Putamen (tissue), 1 donor: ENCODE measurements at regions not wholly inside any gene's neighbourhood (a gene's known extent, or its start where the extent isn't known, plus 50 kb on each side); places are given as distances from the start of the nearest gene placed in this dataset.

ENCODE experiments used
- DNase-seq: peaks from one replicate; pipeline ENCODE4 v3.0.0-alpha.2; 2016; ENCODE audit warnings: low spot score

DNA sequence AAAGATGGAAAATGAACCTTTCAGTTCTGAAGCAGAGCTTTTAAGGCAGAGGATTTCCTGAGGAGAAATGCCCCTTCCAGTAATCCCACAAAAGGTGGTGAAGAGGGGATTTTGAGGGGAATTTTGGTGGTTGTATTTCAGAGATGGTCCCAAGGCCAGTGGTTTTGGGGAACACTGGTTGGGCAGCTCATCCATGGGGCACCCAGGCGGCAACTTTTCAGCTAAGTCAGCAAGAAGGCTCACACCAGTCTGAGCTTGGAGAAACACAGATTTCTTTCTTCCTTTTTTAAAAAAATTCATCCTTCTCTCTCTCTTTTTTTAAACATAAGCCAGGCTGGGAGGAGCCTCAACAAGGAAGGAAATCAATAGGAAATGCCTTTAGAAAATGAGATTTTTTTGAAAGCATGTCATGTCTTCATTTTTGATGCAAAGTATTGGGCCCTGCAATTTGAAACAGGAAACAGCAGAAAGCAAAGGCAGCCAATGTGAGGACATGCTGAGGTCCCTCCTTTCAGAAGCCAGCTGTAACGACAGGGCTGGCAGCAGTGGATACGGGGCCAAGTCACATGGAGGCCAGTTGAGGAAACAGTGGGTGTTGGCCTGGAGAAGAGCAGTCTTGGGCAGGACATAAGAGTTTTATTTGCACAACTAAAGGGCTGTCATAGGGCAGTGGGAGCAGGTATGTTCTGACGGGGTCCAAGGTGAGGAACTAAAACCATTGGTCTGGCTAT is 155.3 kb upstream of the KLF4 start:
- no peak for DNase-seq

DNA sequence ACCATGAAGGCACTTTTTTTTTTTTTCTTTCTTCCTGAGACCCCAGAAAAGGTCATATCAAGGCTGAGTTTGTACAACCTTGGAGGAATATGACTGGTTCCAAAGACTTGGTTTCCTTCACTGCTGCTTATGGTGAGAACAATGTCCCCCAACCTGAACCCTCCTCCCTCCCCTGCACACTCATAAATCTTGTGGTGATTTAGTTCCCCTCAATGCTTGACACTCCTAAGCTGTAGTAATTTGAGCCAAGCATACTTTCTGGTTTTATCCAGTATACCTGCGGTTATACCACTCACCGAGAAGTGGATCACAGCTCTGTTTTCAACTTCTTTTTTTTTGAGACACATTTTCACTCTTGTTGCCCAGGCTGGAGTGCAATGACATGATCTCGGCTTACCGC is 149.9 kb upstream of the KLF4 start:
- no peak for DNase-seq

DNA sequence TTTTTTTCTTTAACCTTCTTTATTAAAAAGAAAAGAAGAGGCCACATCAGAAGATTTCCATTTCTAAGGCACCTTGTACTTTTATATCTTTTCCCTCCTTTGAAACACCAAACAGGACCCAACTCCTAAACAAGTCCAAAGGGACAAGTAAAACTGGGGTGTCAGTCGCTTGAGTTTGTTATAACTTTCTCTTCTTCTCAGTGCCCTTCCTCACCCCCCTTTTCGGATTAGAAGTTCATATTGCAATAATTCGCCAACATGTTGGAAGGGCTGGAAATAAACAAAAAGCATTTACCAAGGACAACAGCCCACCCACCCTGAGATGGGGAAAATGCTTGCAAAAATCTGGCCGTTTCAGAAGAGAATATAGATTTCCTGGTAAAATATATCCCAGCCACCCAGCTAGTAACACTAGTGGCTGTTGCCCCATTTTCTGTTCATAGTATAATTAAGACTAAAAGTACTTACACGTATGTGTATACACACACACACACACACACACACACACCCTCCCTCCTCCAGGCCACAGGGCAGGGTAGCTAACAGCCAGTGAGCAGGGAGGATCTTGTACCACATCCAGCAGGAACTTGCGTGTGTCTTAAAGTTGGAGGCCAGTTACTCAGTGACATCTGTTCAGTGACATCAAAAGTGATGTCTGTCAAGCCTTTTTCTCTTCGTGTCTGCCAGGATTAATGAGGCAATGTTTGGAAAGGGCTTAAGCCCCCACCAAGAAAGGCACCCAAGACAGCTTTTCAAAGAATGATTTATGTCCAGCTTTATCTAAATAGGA is 149.1 kb upstream of the KLF4 start:
- no peak for DNase-seq

DNA sequence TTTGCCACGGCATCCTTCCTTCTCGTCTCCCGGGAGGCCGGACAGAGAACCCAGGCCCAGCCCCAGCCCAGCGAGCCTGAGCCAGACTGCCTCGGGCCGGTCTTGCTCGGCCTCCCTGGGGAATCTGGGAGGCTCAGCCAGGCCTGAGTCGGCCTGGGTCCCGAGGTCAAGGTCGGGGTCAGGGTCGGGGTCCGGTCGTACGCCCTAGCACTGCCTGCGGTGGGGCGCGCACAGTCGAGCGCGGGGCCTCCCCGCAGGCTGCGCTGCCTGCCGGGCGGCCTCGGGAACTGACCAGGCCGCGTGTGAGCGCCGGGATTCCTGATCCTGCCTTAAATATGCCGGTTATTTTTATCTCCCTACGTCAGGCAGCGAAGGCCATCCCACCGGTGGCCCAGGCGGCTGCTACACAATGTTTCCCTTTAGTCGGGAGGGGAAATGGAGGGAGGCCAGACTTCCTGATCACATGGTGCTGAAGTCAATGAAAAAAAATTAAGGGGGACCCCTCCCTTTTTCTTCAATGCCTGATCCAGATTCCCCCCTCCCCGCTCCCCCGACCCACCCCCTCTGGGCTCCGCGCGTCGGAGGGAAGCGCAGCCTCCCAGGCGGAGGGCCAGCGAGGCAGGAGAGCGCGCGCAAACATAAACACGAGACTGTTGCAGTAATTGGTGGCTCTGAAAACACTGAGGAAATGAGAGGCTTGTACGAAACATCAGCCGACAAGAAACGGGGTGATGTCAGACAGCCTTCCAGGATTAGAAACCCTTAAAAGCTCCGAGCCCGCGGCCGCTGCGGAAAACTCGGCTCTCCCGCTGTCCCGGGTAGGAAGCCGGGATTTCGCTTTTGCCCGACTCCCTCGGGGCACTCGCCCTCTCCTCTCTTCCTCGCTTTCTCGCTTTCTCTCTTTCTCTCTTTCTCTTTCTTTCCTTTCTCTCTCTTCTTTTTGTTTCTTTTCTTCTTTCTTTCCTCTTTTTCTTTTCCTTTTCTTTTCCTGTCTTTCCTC is 148.2 kb upstream of the KLF4 start:
- DNase-seq, result peak; percentile 89

DNA sequence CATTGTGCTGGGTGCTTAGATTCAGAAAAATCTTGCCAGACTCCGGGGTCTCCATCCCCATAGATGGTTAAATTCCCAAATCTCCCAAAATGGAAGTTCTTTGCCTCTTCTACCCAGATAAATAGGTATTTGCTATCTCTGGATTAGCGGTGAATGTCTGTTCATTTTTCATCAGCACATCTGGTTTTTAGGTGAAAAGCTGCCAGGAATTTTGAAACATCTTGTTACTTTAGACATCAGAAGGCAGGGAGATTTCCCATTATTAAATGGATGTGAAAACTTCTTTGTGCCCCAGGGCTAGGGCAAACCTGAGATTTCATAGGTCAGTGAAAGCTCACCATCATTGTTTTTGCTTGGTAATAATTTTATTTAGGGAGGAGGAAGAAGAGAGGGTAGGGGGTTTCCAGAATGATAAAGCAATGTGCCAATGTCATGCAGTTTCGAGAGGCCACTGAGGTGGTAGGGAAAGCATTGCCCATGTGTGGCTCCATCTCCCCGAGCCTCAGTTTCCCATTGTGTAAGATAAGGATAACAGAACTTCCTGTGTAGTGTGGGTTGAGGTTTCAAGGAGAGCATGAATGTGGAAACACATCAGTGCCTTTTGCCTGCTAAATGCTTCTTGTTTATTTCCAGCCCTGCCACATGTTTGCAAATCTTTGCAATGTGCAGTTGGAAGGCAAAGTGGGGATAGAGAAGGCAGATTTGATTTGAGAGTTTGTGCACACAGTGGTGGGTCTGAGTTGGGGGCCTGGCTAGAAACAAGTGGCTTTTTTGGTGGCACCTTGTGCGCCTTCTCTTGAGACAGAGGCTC is 147.2 kb upstream of the KLF4 start:
- DNase-seq, result peak; percentile 29

DNA sequence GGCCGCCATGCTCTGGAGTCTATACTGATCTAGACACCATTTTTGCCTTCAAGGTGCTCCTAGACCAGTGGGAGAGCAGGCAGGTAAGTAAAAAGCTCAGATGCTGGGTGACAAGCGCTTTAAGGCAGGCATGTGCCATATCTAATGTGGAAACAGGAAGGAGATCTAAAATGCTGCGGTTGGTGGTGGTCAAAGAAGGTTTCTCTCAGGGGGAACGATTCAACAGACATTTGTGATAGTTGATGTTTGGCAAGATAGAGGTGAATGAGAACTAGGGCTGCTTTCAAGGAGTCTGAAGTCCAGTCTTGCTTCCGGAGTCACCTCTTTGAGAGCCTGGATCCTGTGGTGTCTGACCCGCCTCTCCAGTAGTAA is 146.2 kb upstream of the KLF4 start:
- no peak for DNase-seq

DNA sequence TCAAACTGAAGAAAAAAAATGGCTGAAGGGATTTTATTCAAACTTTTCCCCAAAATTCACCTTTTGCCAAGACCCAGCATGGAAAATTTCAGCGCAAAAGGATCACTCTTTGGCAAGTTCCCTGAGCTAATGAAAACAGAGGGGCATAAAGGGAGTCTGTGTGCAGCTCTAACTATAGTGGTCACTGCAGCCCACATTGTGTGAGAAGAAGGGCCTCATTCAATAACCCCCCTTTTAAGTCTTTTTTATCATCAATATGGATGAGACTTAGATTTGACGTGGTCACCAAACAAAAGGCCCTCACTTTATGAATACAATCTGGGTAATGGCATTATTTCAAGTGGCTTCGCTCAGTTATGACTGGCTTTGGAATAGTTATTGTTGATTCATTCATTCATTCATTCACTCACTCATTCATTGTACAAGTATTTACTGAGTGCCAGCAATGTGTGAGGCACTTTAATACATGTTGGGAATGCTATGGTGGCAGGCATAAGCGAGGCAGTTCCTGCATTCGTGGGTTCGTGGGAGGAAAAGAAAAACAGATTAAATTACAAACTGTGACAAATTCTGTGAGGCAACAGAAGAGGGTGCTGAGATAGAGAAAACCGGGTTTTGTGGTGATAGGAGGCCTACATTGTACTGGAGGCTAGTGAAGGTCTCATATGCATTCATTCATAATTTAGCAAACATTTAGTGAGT is 145.7 kb upstream of the KLF4 start:
- DNase-seq, result peak; percentile 74

DNA sequence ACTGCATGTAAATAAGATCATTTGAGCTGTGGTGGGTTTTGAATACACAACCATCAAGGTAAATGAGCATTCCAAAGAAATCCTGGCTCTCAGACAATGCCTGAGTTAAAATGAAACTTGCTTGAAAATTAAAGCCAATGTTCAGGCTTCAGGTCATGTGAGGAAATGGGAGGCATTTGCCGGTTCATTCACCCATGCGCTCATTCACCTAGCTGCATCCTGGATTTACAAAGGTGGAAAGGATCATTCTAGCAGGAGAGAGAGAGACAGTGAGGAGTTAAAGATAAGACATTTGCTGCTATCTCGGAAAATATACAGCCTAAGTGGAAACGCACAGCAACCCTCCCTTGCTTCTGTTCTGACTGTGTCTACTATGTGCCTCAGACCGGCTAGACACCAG is 143.8 kb upstream of the KLF4 start:
- no peak for DNase-seq

DNA sequence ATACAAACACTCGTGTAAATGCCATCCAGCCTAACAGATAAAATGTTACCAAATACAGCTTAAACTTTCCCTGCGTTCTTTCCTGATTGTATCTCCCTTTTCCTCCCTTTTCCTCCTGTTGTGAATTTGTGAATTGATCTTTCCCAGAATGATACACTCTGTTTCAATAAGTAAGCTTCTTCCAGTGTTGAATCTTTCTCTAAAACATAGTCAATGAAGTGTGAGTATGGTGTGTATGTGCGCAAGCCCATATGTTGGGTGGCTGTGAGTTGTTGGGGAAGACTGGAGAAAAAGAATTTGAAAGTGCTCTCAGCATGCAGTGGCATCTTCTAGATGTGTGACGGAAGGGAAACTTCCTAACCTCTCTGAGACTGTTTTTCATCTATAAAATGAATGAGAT is 143.1 kb upstream of the KLF4 start:
- no peak for DNase-seq

DNA sequence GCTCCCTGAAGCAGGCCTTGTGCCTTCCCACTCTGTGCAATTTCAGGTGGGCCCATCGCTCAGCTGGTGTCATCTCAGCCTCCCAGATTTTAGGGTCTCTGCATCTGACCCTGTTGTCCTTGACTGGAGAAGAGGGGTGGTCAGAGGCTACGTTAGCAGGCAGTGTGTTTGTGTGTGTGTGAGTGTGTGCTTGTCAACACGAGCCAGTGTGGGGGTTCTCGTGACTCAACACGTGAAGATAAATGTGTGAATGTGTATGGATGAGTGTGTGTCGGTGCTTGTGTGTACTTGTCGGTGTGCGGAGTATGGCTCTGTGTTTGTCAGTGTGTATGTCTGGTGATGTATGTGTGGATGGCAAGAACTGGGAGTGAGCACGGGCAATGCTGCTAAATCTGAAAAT is 142.6 kb upstream of the KLF4 start:
- no peak for DNase-seq

DNA sequence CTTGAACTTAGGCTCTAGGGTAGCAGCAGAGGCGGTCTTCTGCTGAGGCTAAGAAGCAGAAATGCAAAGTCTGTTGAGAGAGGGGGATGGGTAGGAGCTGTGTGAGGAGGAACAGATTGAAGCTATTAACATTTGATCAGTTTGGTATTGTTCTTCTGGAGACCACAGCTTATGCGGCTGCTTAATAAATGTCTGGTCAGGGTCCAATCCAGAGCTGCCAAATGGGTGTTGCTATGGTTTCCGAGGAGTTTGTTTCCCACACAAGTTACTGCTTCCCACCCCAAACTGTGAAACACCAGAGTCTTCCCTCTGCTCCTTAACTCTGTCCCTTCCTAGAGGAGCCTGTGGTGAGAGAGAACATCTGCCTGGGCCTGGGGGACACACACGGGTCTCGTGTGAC is 142.2 kb upstream of the KLF4 start:
- DNase-seq, result no peak

DNA sequence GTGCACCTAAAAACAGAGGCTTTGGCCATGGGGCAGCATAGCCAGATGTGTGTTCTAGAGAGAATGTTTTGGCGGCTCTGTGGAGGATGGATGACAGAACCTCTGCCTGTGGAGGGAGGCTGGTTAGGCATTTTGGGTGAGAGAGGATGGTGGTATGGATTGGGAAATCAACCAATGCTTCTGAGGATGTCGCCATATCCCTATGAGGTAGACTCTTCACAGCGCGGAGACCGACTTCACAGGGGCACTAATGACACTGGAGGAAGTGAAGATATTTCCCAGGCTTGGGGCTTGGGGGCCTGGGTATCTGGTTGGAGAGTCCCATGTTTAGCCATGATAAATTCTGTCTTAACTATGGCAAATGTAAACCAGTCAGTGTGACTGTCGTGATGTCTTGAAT is 140.6 kb upstream of the KLF4 start:
- no peak for DNase-seq

DNA sequence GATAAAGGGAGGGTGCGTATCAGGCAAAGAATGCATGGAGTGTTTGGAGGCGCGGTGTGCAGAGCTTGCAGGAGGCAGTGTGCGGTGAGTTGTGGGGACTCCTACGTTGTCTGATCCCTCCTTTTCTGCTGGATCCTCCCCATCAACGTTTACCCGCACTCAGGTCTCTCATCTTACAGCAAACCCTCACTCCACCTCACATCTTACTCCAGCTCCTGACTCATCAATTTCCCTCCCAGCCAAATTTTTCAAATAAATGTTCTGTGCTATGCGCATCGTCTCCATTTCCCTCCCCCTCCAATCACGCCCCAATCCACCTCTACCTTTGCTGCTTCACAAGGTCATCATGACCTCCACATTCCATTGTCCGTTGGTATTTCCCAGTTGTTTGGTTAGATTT is 138.9 kb upstream of the KLF4 start:
- DNase-seq, result no peak

DNA sequence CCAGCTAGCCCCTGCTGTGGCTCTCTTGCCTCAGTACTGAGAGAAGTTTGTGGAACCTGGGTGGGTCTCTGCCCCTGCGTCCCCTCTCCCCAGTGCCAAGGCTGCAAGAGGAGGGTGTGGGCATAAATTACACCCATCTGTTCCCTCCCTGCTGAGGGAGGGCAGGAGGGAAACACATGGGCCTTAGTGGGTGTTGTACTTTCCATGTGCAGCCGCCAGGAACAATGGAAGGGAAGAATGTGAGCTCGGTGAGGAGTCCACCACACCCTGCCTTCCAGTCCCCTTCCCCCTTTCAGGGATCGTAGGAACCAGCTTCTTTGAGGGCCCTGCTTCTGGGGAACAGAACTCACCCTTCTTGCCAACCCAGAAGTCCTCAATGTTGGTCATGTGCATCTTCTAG is 138.2 kb upstream of the KLF4 start:
- DNase-seq, result no peak

DNA sequence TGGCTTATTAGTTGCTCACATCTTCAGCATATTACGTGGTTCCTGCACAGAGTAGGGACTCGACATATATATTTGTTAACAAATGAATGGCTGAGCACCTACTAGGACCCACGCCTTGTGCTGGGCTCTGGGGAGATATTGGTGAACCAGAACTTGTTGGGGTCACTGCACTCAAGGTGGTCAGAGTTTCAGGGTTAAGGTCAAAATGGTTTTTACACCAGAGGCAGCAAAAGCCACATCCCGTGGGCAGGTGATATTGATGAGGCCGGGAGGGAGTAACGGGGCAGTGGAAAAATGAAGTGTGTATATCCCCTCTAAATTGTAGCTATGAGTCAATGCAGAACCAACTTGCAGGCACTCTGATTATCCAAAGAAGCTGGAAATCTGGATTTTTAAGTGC is 136.5 kb upstream of the KLF4 start:
- DNase-seq, result no peak

DNA sequence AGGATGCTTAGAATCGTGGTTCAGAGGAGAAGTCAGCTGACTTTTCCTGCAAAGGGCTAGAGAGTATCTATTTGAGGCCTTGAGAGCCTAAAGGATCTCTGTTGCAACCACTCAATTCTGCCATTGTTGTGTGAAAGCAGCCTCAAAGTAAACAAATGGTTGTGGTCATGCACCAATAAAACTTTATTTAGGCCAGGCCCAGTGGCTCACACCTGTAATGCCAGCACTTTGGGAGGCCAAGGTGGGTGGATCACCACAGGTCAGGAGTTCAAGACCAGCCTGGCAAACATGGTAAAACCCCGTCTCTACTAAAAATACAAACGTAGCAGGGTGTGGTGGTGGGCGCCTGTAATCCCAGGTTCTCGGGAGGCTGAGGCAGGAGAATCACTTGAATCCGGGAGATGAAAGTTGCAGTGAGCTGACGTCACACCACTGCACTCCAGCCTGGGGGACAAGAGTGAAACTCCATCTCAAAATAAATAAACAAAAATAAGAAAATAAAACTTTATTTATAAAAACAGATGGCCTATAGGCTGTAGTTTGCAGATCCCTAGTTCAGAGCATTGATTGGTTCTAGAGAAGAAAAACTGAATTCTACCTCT is 135.9 kb upstream of the KLF4 start:
- no peak for DNase-seq

DNA sequence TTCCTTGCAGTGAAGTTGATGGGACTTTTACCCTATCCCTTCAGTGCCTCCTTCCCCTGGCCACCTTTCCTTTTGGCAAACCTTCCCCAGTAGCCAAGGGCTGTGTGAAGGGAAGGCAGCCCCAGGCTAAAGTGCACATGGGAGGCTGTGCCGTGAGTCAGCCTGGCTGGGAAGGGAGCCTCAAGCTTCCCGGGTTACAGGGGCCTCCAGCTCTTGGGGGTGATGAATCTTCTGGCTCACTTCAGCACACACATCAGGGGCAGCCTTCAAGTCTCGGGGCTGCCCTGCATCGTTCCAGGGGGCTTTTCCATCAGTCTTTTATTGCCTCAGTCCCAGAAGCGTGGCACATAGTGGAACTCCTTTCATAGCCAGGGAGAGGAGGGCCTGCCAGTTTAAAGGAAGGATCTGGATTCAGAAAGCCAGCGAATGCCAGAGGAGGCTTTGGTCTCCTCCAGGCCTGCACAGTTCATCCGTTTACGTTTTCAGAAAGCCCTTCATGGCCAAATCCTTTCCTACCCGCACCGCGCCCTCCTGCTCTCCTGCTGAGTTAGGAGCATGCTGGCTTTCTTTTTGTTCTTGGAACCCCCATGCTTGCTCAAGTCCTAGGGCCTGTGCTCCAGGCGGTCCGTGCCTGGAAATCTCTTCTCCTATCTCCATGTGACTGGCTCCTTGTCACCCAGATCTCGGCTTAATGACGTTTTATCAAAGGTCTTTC is 134.8 kb upstream of the KLF4 start:
- no peak for DNase-seq

DNA sequence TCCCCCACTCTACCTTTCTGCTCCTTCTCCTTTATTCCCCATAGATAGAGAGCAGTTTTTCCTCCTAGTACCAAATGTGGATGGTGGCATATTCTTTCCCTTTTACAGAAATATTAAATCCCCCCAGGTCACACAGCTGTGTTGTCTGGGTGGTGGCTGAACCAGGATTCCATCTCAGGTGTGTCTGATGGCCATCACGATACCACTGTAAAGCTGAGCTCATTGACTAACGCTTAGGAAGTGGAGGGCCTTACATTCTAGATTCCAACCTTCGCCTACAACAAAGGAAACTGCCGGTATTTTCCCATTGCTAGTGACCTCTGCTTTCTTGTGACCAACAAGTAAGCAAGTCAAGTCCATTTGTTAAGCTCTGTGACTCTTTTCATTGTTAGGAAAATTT is 131.9 kb upstream of the KLF4 start:
- no peak for DNase-seq

DNA sequence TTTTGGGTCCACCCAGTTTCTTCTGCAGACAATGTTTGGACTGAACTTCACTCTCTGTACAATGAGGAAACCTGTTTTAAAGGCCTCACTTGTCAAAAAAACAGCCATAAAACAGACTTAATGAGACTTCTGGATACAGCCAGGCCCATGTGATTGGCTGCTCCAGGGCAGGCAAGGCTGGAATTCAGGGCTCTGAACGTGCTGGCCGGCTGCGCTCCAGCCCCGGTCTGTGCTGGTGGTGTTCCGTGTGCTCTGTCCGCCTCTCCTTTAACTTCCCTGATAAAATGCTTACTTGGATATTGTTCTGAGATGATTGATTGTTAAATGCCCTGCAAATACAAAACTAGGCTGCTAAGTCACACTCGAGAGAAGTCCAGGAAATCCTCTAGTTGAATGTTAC is 131.2 kb upstream of the KLF4 start:
- no peak for DNase-seq

DNA sequence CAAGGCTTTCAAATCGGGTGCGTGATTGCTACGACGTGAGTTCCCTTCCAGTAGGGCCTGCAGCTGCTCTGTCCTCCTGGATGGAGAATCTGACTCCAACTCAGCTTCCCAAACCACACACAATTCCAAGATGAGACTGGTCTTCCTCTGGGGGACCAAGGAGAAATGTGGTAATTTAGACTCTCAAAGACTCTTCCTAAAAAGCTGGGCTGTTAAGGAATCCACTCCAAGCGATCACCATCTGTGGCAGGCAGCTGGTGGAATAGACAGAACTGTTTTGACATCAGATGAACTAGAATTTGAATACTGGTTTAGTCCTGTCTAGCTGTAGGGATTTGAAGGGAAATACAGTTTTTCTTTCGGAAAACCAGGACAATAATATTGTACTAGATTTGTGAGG is 130.7 kb upstream of the KLF4 start:
- no peak for DNase-seq
